GM23338 (cell line): ENCODE measurements at regions not wholly inside any gene's neighbourhood (a gene's known extent, or its start where the extent isn't known, plus 50 kb on each side); places are given as distances from the start of the nearest gene placed in this dataset.

Experiments
- ATAC-seq: fragments of 200-7000 bp; cut with Tn5 transposase; 3 replicates; pipeline ENCODE4 v1.9.1; 2020
- DNase-seq: peaks from one replicate; pipeline ENCODE4 v3.0.0-alpha.2; 2015; ENCODE audit warnings: low spot score
- H2AFZ ChIP-seq: fragments of 200-600 bp; sonication (generic); 2 replicates; pipeline ENCODE4 v1.8.0; 2016; ENCODE audit warnings: antibody characterized with exemption, mild to moderate bottlenecking, moderate library complexity
- H3F3A ChIP-seq: fragments of 200-600 bp; sonication (generic); replicated peaks from 2 replicates; pipeline ENCODE4 v1.8.0; 2017; ENCODE audit warnings: antibody characterized with exemption, mixed run types, low read depth
- H3K27ac ChIP-seq: fragments of 200-600 bp; sonication (generic); 2 replicates; pipeline ENCODE4 v1.6.1; 2016; ENCODE audit warnings: low read depth
- H3K27me3 ChIP-seq: fragments of 200-600 bp; sonication (generic); 2 replicates; pipeline ENCODE4 v1.8.0; 2016; ENCODE audit warnings: mild to moderate bottlenecking, mixed run types, moderate library complexity; ENCODE audit not compliant: insufficient read depth
- H3K36me3 ChIP-seq: fragments of 200-600 bp; sonication (generic); 2 replicates; pipeline ENCODE4 v1.8.0; 2016; ENCODE audit warnings: mild to moderate bottlenecking; ENCODE audit not compliant: insufficient read depth
- H3K4me1 ChIP-seq: fragments of 200-600 bp; sonication (generic); 2 replicates; pipeline ENCODE4 v1.8.0; 2016; ENCODE audit warnings: mild to moderate bottlenecking, moderate library complexity; ENCODE audit not compliant: insufficient read depth
- H3K4me2 ChIP-seq: fragments of 200-600 bp; sonication (generic); 2 replicates; pipeline ENCODE4 v1.7.1; 2017; ENCODE audit warnings: mixed run types
- H3K4me3 ChIP-seq: fragments of 200-600 bp; sonication (generic); 2 replicates; pipeline ENCODE4 v1.6.1; 2016; ENCODE audit warnings: mixed run types
- H3K79me2 ChIP-seq: fragments of 200-600 bp; sonication (generic); replicated peaks from 2 replicates; pipeline ENCODE4 v1.8.0; 2017; ENCODE audit warnings: mild to moderate bottlenecking; ENCODE audit not compliant: insufficient read depth
- H3K9me2 ChIP-seq: fragments of 200-600 bp; sonication (generic); 2 replicates; pipeline ENCODE4 v1.8.0; 2017; ENCODE audit not compliant: insufficient read depth
- H4K20me1 ChIP-seq: fragments of 200-600 bp; sonication (generic); replicated peaks from 2 replicates; pipeline ENCODE4 v1.8.0; 2017; ENCODE audit warnings: mild to moderate bottlenecking; ENCODE audit not compliant: insufficient read depth
- H3K27ac Mint-ChIP-seq: 2 replicates; pipeline ENCODE4 v1.8.0; 2020; ENCODE audit warnings: inconsistent platforms, mild to moderate bottlenecking, moderate library complexity, mixed read lengths
- H3K27me3 Mint-ChIP-seq: 3 replicates; pipeline ENCODE4 v1.8.0; 2022; ENCODE audit warnings: low read depth, mild to moderate bottlenecking, moderate library complexity, mixed read lengths, inconsistent platforms; ENCODE audit not compliant: insufficient read depth, poor library complexity
- H3K36me3 Mint-ChIP-seq: 3 replicates; pipeline ENCODE4 v1.8.0; 2021; ENCODE audit warnings: low read depth, mild to moderate bottlenecking, inconsistent platforms, moderate library complexity, mixed read lengths
- H3K4me1 Mint-ChIP-seq: 3 replicates; pipeline ENCODE4 v1.8.0; 2020; ENCODE audit warnings: mild to moderate bottlenecking, inconsistent platforms, mixed read lengths
- H3K4me3 Mint-ChIP-seq: 3 replicates; pipeline ENCODE4 v1.8.0; 2021; ENCODE audit warnings: moderate library complexity, mild to moderate bottlenecking, inconsistent platforms, mixed read lengths
- H3K9me3 Mint-ChIP-seq: 3 replicates; pipeline ENCODE4 v1.8.0; 2020; ENCODE audit warnings: moderate library complexity, mild to moderate bottlenecking, inconsistent platforms, mixed read lengths
- CREB1 ChIP-seq: fragments of 250-450 bp; sonication (Bioruptor Pico); IDR thresholded peaks from 2 replicates; pipeline ENCODE4 v1.5.0; 2020; ENCODE audit warnings: low read depth, mild to moderate bottlenecking, moderate library complexity
- EZH2 ChIP-seq: fragments of 200-600 bp; sonication (generic); IDR thresholded peaks from one replicate; pipeline ENCODE4 v1.8.0; 2017; ENCODE audit warnings: antibody characterized with exemption, mild to moderate bottlenecking, low read depth; ENCODE audit not compliant: unreplicated experiment
- EZH2phosphoT487 ChIP-seq: fragments of 200-600 bp; sonication (generic); IDR thresholded peaks from one replicate; pipeline ENCODE4 v1.8.1; 2018; ENCODE audit warnings: antibody characterized with exemption; ENCODE audit not compliant: unreplicated experiment
- JUNB ChIP-seq: IDR thresholded peaks from one replicate; pipeline ENCODE4 v1.6.1; 2016; ENCODE audit warnings: antibody characterized with exemption; ENCODE audit not compliant: unreplicated experiment
- NANOG ChIP-seq: IDR thresholded peaks from 2 replicates; pipeline ENCODE4 v1.6.1; 2016; ENCODE audit warnings: antibody characterized with exemption, borderline replicate concordance
- POLR2AphosphoS5 ChIP-seq: IDR thresholded peaks from 2 replicates; pipeline ENCODE4 v1.6.1; 2016; ENCODE audit warnings: antibody characterized with exemption, low read depth
- STAT1 ChIP-seq: IDR thresholded peaks from one replicate; pipeline ENCODE4 v1.6.1; 2016; ENCODE audit warnings: antibody characterized with exemption; ENCODE audit not compliant: unreplicated experiment
- ZNF114 ChIP-seq: fragments of 250-450 bp; sonication (Bioruptor Pico); IDR thresholded peaks from 2 replicates; pipeline ENCODE4 v1.5.0; 2020; ENCODE audit warnings: mild to moderate bottlenecking, moderate library complexity
- ZNF331 ChIP-seq: fragments of 250-450 bp; sonication (Bioruptor Pico); IDR thresholded peaks from 2 replicates; pipeline ENCODE4 v1.5.0; 2020; ENCODE audit warnings: low read depth, mild to moderate bottlenecking, moderate library complexity
- TF ChIP-seq, protein P1 (sequence below): IDR thresholded peaks from one replicate; pipeline ENCODE4 v1.6.1; 2018; ENCODE audit warnings: antibody characterized with exemption; ENCODE audit not compliant: unreplicated experiment
- TF ChIP-seq, protein P2 (sequence below): fragments of 250-450 bp; sonication (Bioruptor Pico); IDR thresholded peaks from 2 replicates; pipeline ENCODE4 v1.5.0; 2020; ENCODE audit warnings: mild to moderate bottlenecking, moderate library complexity
- TF ChIP-seq, protein P3 (sequence below): IDR thresholded peaks from 2 replicates; pipeline ENCODE4 v1.6.1; 2016; ENCODE audit warnings: antibody characterized with exemption
- TF ChIP-seq, protein P4 (sequence below), 2 experiments: fragments of 200-600 bp in 1 of 2; sonication (generic) in 1 of 2; conservative IDR thresholded peaks; 2 replicates each; pipeline versions ENCODE4 v1.5.1 to v1.6.1; 2016 to 2017; ENCODE audit warnings: antibody characterized with exemption in 2 of 2, low read depth in 2 of 2, mild to moderate bottlenecking in 2 of 2, moderate library complexity in 1 of 2

DNA sequence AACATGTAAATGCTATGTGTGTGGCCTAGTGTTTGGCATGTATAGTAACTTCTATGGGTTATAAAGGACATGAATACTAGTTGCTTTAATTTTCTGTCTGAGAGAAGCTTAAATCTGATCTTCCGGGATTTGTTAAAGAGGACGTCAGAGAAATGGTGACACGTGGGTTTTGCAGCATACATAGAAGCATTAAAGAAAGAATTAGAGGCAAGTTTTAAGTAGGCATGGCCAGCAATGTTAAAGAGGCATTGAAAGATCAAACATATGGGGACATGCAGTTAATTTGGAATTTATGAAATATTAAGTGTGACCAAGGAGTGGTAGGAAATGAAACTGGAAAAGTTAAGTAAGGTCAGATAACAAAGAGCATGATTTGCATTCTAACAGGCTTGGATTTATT, 311.4 kb upstream of the RIOK2 start:
- H3K36me3 ChIP-seq, result no peaks in the 10 kb centered on the region
- no peak overlapping the region for H3K4me3 ChIP-seq
- Mint-ChIP-seq H3K4me1 (peaks cover 3% of the 10 kb centered on the region; the same call in 2 of the 3 replicates), H3K27me3 (no peaks in the 10 kb centered on the region), H3K4me3 (no peak overlapping the region), H3K27ac (no peak overlapping the region), H3K9me3 (no peaks in the 10 kb centered on the region), H3K36me3 (no peaks in the 10 kb centered on the region)
- no peaks in the 10 kb centered on the region for H3K4me1 ChIP-seq
- no peak for TF ChIP-seq EZH2phosphoT487
- TF ChIP-seq ZNF114 (CRISPR knock-in tag), result no peak
- TF ChIP-seq, protein P1, sequence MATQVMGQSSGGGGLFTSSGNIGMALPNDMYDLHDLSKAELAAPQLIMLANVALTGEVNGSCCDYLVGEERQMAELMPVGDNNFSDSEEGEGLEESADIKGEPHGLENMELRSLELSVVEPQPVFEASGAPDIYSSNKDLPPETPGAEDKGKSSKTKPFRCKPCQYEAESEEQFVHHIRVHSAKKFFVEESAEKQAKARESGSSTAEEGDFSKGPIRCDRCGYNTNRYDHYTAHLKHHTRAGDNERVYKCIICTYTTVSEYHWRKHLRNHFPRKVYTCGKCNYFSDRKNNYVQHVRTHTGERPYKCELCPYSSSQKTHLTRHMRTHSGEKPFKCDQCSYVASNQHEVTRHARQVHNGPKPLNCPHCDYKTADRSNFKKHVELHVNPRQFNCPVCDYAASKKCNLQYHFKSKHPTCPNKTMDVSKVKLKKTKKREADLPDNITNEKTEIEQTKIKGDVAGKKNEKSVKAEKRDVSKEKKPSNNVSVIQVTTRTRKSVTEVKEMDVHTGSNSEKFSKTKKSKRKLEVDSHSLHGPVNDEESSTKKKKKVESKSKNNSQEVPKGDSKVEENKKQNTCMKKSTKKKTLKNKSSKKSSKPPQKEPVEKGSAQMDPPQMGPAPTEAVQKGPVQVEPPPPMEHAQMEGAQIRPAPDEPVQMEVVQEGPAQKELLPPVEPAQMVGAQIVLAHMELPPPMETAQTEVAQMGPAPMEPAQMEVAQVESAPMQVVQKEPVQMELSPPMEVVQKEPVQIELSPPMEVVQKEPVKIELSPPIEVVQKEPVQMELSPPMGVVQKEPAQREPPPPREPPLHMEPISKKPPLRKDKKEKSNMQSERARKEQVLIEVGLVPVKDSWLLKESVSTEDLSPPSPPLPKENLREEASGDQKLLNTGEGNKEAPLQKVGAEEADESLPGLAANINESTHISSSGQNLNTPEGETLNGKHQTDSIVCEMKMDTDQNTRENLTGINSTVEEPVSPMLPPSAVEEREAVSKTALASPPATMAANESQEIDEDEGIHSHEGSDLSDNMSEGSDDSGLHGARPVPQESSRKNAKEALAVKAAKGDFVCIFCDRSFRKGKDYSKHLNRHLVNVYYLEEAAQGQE, result no peak
- TF ChIP-seq, protein P2, sequence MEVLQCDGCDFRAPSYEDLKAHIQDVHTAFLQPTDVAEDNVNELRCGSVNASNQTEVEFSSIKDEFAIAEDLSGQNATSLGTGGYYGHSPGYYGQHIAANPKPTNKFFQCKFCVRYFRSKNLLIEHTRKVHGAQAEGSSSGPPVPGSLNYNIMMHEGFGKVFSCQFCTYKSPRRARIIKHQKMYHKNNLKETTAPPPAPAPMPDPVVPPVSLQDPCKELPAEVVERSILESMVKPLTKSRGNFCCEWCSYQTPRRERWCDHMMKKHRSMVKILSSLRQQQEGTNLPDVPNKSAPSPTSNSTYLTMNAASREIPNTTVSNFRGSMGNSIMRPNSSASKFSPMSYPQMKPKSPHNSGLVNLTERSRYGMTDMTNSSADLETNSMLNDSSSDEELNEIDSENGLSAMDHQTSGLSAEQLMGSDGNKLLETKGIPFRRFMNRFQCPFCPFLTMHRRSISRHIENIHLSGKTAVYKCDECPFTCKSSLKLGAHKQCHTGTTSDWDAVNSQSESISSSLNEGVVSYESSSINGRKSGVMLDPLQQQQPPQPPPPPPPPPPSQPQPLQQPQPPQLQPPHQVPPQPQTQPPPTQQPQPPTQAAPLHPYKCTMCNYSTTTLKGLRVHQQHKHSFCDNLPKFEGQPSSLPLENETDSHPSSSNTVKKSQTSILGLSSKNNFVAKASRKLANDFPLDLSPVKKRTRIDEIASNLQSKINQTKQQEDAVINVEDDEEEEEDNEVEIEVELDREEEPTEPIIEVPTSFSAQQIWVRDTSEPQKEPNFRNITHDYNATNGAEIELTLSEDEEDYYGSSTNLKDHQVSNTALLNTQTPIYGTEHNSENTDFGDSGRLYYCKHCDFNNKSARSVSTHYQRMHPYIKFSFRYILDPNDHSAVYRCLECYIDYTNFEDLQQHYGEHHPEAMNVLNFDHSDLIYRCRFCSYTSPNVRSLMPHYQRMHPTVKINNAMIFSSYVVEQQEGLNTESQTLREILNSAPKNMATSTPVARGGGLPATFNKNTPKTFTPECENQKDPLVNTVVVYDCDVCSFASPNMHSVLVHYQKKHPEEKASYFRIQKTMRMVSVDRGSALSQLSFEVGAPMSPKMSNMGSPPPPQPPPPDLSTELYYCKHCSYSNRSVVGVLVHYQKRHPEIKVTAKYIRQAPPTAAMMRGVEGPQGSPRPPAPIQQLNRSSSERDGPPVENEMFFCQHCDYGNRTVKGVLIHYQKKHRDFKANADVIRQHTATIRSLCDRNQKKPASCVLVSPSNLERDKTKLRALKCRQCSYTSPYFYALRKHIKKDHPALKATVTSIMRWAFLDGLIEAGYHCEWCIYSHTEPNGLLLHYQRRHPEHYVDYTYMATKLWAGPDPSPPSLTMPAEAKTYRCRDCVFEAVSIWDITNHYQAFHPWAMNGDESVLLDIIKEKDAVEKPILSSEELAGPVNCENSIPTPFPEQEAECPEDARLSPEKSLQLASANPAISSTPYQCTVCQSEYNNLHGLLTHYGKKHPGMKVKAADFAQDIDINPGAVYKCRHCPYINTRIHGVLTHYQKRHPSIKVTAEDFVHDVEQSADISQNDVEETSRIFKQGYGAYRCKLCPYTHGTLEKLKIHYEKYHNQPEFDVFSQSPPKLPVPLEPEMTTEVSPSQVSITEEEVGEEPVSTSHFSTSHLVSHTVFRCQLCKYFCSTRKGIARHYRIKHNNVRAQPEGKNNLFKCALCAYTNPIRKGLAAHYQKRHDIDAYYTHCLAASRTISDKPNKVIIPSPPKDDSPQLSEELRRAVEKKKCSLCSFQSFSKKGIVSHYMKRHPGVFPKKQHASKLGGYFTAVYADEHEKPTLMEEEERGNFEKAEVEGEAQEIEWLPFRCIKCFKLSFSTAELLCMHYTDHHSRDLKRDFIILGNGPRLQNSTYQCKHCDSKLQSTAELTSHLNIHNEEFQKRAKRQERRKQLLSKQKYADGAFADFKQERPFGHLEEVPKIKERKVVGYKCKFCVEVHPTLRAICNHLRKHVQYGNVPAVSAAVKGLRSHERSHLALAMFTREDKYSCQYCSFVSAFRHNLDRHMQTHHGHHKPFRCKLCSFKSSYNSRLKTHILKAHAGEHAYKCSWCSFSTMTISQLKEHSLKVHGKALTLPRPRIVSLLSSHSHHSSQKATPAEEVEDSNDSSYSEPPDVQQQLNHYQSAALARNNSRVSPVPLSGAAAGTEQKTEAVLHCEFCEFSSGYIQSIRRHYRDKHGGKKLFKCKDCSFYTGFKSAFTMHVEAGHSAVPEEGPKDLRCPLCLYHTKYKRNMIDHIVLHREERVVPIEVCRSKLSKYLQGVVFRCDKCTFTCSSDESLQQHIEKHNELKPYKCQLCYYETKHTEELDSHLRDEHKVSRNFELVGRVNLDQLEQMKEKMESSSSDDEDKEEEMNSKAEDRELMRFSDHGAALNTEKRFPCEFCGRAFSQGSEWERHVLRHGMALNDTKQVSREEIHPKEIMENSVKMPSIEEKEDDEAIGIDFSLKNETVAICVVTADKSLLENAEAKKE (CRISPR knock-in tag), result no peak
- TF ChIP-seq CREB1 (CRISPR knock-in tag), result no peak
- TF ChIP-seq ZNF331 (CRISPR knock-in tag), result no peak
- TF ChIP-seq EZH2, result no peak
- no peak for TF ChIP-seq JUNB
- TF ChIP-seq, protein P3, sequence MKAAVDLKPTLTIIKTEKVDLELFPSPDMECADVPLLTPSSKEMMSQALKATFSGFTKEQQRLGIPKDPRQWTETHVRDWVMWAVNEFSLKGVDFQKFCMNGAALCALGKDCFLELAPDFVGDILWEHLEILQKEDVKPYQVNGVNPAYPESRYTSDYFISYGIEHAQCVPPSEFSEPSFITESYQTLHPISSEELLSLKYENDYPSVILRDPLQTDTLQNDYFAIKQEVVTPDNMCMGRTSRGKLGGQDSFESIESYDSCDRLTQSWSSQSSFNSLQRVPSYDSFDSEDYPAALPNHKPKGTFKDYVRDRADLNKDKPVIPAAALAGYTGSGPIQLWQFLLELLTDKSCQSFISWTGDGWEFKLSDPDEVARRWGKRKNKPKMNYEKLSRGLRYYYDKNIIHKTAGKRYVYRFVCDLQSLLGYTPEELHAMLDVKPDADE, result no peak
- TF ChIP-seq POLR2AphosphoS5, result no peak
- no peak for TF ChIP-seq NANOG
- TF ChIP-seq, protein P4, sequence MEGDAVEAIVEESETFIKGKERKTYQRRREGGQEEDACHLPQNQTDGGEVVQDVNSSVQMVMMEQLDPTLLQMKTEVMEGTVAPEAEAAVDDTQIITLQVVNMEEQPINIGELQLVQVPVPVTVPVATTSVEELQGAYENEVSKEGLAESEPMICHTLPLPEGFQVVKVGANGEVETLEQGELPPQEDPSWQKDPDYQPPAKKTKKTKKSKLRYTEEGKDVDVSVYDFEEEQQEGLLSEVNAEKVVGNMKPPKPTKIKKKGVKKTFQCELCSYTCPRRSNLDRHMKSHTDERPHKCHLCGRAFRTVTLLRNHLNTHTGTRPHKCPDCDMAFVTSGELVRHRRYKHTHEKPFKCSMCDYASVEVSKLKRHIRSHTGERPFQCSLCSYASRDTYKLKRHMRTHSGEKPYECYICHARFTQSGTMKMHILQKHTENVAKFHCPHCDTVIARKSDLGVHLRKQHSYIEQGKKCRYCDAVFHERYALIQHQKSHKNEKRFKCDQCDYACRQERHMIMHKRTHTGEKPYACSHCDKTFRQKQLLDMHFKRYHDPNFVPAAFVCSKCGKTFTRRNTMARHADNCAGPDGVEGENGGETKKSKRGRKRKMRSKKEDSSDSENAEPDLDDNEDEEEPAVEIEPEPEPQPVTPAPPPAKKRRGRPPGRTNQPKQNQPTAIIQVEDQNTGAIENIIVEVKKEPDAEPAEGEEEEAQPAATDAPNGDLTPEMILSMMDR (conservative IDR thresholded peaks at IDR 0.05; ENCODE audit: low read depth in 2 of 2), result no peak
- no peak for TF ChIP-seq STAT1
- H3K27ac ChIP-seq, result no peak overlapping the region
- no peaks in the 10 kb centered on the region for H3K27me3 ChIP-seq
- no peak for DNase-seq
- H3K4me2 ChIP-seq, result no peak overlapping the region
- H2AFZ ChIP-seq, result no peak overlapping the region
- no peaks in the 10 kb centered on the region for H4K20me1 ChIP-seq
- no peaks in the 10 kb centered on the region for H3F3A ChIP-seq
- no peak for ATAC-seq
- H3K79me2 ChIP-seq, result no peaks in the 10 kb centered on the region
- no peaks in the 10 kb centered on the region for H3K9me2 ChIP-seq
